ENCODE measurements at regions not wholly inside any gene's neighbourhood (a gene's known extent, or its start where the extent isn't known, plus 50 kb on each side); places are given as distances from the start of the nearest gene placed in this dataset.

DNA sequence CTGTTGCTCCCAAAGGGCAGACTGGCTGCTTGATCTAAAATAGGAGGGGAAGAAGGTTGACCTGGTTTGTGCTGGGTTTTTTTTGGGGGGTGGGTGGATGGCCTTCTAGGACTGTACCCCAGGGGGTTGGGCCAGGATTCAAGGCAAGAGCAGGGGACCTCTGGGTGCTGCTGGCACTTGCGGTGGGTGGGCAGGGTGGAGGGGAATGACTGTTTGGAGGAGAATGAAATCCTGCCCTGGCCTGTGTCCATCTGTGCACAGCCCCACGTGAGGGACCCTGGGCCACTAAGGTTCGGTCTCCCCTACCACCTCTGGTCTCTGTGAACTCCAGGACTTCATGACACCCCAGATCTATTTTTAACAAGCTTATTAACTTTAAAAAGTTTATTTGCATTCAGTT is 414.2 kb downstream of the PTPRU start:
- H3K4me1 Mint-ChIP-seq, result no peaks in the 10 kb centered on the region
- peaks cover 3% of the 10 kb centered on the region in 2 donors for H3K9me3 Mint-ChIP-seq
- no peaks in the 10 kb centered on the region for H3K36me3 Mint-ChIP-seq
- H3K4me3 Mint-ChIP-seq, result no peak overlapping the region
- no peak overlapping the region for H3K27ac Mint-ChIP-seq
- no peak for ATAC-seq (replicated peaks)
- H3K27me3 Mint-ChIP-seq, result peaks cover 13 to 21% of the 10 kb centered on the region in 2 donors
- no peak for DNase-seq

GRCh38 chr1:29650041-29650400 is 413.7 kb downstream of the PTPRU start:
- DNase-seq (no peak), ATAC-seq (replicated peaks) (no peak)
- Mint-ChIP-seq H3K27me3 (peaks cover 13 to 21% of the 10 kb centered on the region in 2 donors), H3K4me3 (no peak overlapping the region), H3K36me3 (no peaks in the 10 kb centered on the region), H3K4me1 (no peaks in the 10 kb centered on the region), H3K27ac (no peak overlapping the region), H3K9me3 (peaks cover 0 to 3% of the 10 kb centered on the region in 2 donors)

DNA sequence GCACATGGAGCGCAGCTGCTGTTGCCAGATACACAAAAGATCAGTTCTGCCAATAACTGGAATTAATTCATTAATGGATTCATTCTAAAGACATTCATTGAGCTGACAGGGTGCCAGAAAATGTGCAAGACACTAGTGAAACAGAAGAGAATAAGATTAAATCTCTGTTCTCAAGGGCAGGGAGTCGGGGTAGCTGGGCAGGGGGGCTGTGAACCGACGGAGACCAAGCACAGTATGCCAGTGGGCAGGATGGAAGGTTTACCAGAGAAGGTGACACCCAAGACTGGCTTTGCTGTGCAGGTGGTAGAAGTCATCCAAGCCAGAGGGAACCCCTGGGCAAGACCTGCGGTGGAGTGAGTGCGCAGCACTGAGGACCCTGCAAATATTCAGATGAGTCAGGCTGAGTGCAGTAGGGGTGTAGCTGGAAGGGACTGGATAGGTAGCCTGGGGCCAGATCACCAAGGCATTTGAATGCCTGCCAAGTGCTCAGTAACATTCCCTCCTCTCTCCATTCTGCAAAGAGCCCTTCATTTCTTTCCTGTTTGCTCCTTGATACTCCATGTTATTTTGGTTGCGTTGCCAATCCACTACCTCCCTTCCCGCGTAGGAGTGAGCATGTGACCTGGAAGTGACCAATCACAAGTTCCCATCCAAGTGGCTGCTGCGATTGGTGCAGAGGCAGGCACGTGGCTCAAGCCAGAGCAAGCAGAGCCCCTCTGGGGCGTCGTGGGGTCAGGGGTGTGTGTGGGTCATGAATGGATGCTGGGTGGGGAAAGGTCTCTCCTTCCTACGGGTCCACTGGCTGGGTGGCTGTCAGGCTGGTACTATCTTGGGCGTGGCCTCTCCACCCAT is 413.1 kb downstream of the PTPRU start:
- Mint-ChIP-seq H3K4me3 (no peak overlapping the region), H3K36me3 (no peaks in the 10 kb centered on the region), H3K9me3 (peaks cover 0 to 1% of the 10 kb centered on the region in 2 donors), H3K27ac (no peak overlapping the region), H3K27me3 (peaks cover 13 to 21% of the 10 kb centered on the region in 2 donors), H3K4me1 (no peaks in the 10 kb centered on the region)
- DNase-seq (no peak), ATAC-seq (replicated peaks) (no peak)

GRCh38 chr1:29648798-29649188 is 412.5 kb downstream of the PTPRU start:
- peaks cover 13 to 21% of the 10 kb centered on the region in 2 donors for H3K27me3 Mint-ChIP-seq
- H3K4me3 Mint-ChIP-seq, result no peak overlapping the region
- ATAC-seq (replicated peaks), result no peak
- H3K27ac Mint-ChIP-seq, result no peak overlapping the region
- no peak for DNase-seq
- H3K36me3 Mint-ChIP-seq, result no peaks in the 10 kb centered on the region
- no peaks in the 10 kb centered on the region for H3K4me1 Mint-ChIP-seq
- no peaks in the 10 kb centered on the region for H3K9me3 Mint-ChIP-seq

- H3K9me3 Mint-ChIP-seq, result no peaks in the 10 kb centered on the region
Observed at GRCh38 chr1:29648026-29648425, 411.7 kb downstream of the PTPRU start.

GRCh38 chr1:29647581-29647980 is 411.3 kb downstream of the PTPRU start:
- no peaks in the 10 kb centered on the region for H3K4me1 Mint-ChIP-seq
- no peak for ATAC-seq (replicated peaks)
- no peak for DNase-seq
- H3K27me3 Mint-ChIP-seq, result peaks cover 13 to 21% of the 10 kb centered on the region in 2 donors
- no peaks in the 10 kb centered on the region for H3K36me3 Mint-ChIP-seq
- no peaks in the 10 kb centered on the region for H3K9me3 Mint-ChIP-seq
- no peak overlapping the region for H3K27ac Mint-ChIP-seq
- H3K4me3 Mint-ChIP-seq, result no peak overlapping the region

More at GRCh38 chr1:29648026-29648425, 411.7 kb downstream of the PTPRU start:
- H3K27ac Mint-ChIP-seq, result no peak overlapping the region
- H3K4me3 Mint-ChIP-seq, result no peak overlapping the region
- peaks cover 13 to 21% of the 10 kb centered on the region in 2 donors for H3K27me3 Mint-ChIP-seq
- no peaks in the 10 kb centered on the region for H3K36me3 Mint-ChIP-seq
- no peaks in the 10 kb centered on the region for H3K4me1 Mint-ChIP-seq
- ATAC-seq (replicated peaks) (no peak), DNase-seq (no peak)

GRCh38 chr1:29646161-29646775 is 409.9 kb downstream of the PTPRU start:
- Mint-ChIP-seq H3K36me3 (no peaks in the 10 kb centered on the region), H3K27me3 (peaks cover 13 to 21% of the 10 kb centered on the region in 2 donors), H3K4me3 (no peak overlapping the region), H3K27ac (no peak overlapping the region), H3K4me1 (peaks cover 0 to under 1% of the 10 kb centered on the region in 2 donors), H3K9me3 (no peaks in the 10 kb centered on the region)
- no peak for DNase-seq
- no peak for ATAC-seq (replicated peaks)

GRCh38 chr1:29645586-29645985 is 409.3 kb downstream of the PTPRU start:
- DNase-seq (no peak), ATAC-seq (replicated peaks) (no peak)
- Mint-ChIP-seq H3K4me3 (no peak overlapping the region), H3K4me1 (peaks cover 0 to 4% of the 10 kb centered on the region in 2 donors), H3K36me3 (no peaks in the 10 kb centered on the region), H3K27ac (no peak overlapping the region), H3K9me3 (no peaks in the 10 kb centered on the region), H3K27me3 (peaks cover 13 to 21% of the 10 kb centered on the region in 2 donors)

GRCh38 chr1:29644812-29645211 is 408.5 kb downstream of the PTPRU start:
- no peaks in the 10 kb centered on the region for H3K36me3 Mint-ChIP-seq
- H3K4me1 Mint-ChIP-seq, result peaks cover 0 to 4% of the 10 kb centered on the region in 2 donors
- no peaks in the 10 kb centered on the region for H3K9me3 Mint-ChIP-seq
- no peak overlapping the region for H3K27ac Mint-ChIP-seq
- DNase-seq, result no peak
- H3K27me3 Mint-ChIP-seq, result peaks cover 13 to 16% of the 10 kb centered on the region in 2 donors
- no peak overlapping the region for H3K4me3 Mint-ChIP-seq
- no peak for ATAC-seq (replicated peaks)

GRCh38 chr1:29643838-29644440 is 407.6 kb downstream of the PTPRU start:
- Mint-ChIP-seq H3K4me3 (no peak overlapping the region), H3K27ac (no peak overlapping the region), H3K9me3 (no peaks in the 10 kb centered on the region), H3K27me3 (peaks cover 6 to 8% of the 10 kb centered on the region in 2 donors), H3K36me3 (no peaks in the 10 kb centered on the region), H3K4me1 (peaks cover 0 to 4% of the 10 kb centered on the region in 2 donors)
- ATAC-seq (replicated peaks) (no peak), DNase-seq (no peak)

- no peaks in the 10 kb centered on the region for H3K9me3 Mint-ChIP-seq
- H3K27ac Mint-ChIP-seq, result no peak overlapping the region
- H3K4me3 Mint-ChIP-seq, result no peak overlapping the region
- DNase-seq, result no peak
- H3K27me3 Mint-ChIP-seq, result peaks cover 5 to 8% of the 10 kb centered on the region in 2 donors
- ATAC-seq (replicated peaks), result no peak
- no peaks in the 10 kb centered on the region for H3K36me3 Mint-ChIP-seq
- H3K4me1 Mint-ChIP-seq, result peaks cover 0 to 4% of the 10 kb centered on the region in 2 donors
Observed at GRCh38 chr1:29643281-29643680, 407.0 kb downstream of the PTPRU start.

DNA sequence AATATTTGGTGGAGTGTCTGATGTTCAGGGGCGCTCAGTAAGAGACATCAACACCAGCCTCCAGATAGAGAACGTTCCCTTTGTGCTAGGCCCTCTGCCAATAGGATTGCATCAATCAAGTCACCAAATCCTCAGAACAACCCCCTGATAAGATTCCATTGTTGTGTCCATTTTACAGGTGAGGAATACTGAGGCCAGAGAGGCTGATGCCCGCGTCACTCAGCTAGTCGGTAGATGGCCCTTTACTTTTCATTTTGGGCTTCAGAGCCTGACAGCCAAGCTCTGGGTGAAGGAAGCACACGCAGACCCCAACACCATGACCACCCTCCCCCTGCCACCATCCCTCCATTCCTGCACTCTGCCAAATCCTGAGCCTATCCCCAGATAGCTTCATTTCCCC is 406.2 kb downstream of the PTPRU start:
- peaks cover 0 to 4% of the 10 kb centered on the region in 2 donors for H3K4me1 Mint-ChIP-seq
- no peak for ATAC-seq (replicated peaks)
- no peaks in the 10 kb centered on the region for H3K9me3 Mint-ChIP-seq
- no peaks in the 10 kb centered on the region for H3K36me3 Mint-ChIP-seq
- H3K27me3 Mint-ChIP-seq, result peaks cover 0 to 2% of the 10 kb centered on the region in 2 donors
- DNase-seq, result no peak
- H3K4me3 Mint-ChIP-seq, result no peak overlapping the region
- H3K27ac Mint-ChIP-seq, result no peak overlapping the region

- Mint-ChIP-seq H3K4me1 (peaks cover 0 to 4% of the 10 kb centered on the region in 2 donors), H3K36me3 (no peaks in the 10 kb centered on the region), H3K4me3 (no peak overlapping the region), H3K27me3 (no peaks in the 10 kb centered on the region), H3K9me3 (peaks cover 0 to 1% of the 10 kb centered on the region in 2 donors), H3K27ac (no peak overlapping the region)
- ATAC-seq (replicated peaks) (no peak), DNase-seq (no peak)
Observed at GRCh38 chr1:29641921-29642320, 405.6 kb downstream of the PTPRU start.

GRCh38 chr1:29640428-29640785 is 404.1 kb downstream of the PTPRU start:
- Mint-ChIP-seq H3K4me1 (peaks cover 0 to 4% of the 10 kb centered on the region in 2 donors), H3K36me3 (no peaks in the 10 kb centered on the region), H3K9me3 (peaks cover 0 to 1% of the 10 kb centered on the region in 2 donors), H3K27ac (no peak overlapping the region), H3K27me3 (peaks cover 5 to 6% of the 10 kb centered on the region in 2 donors), H3K4me3 (no peak overlapping the region)
- ATAC-seq (replicated peaks) (no peak), DNase-seq (no peak)
